ENCODE measurements at regions not wholly inside any gene's neighbourhood (a gene's known extent, or its start where the extent isn't known, plus 50 kb on each side); places are given as distances from the start of the nearest gene placed in this dataset.

- no peak for TF ChIP-seq CTCF (IDR thresholded peaks at IDR 0.05; ENCODE audit: low read depth, low read length)
- TF ChIP-seq EZH2phosphoT487 (IDR thresholded peaks at IDR 0.05; ENCODE audit: low read depth): no peak
Measured at GRCh38 chr5:75931175-75931574, 152.0 kb upstream of the SV2C start.

Data from OCI-LY3 (cell line).